Mesenchymal stem cell (in vitro differentiated cells and primary cell): ENCODE measurements at regions not wholly inside any gene's neighbourhood (a gene's known extent, or its start where the extent isn't known, plus 50 kb on each side); places are given as distances from the start of the nearest gene placed in this dataset.

Experiments
- DNase-seq: peaks from one replicate; pipeline ENCODE4 v3.0.0-alpha.2; 2013
- H2AFZ ChIP-seq: one replicate; pipeline ENCODE4 v1.6.1; 2013; ENCODE audit warnings: low read depth, mild to moderate bottlenecking, control low read depth, inconsistent platforms, low read length, moderate library complexity
- H2AK5ac ChIP-seq: 2 replicates; pipeline ENCODE4 v1.6.1; 2013; ENCODE audit warnings: low read length, moderate library complexity, mild to moderate bottlenecking, inconsistent platforms; ENCODE audit not compliant: severe bottlenecking
- H2BK120ac ChIP-seq: one replicate; pipeline ENCODE4 v1.6.1; 2013; ENCODE audit warnings: low read depth, mild to moderate bottlenecking, inconsistent platforms, low read length, moderate library complexity
- H2BK12ac ChIP-seq, 2 experiments: one replicate each; pipeline ENCODE4 v1.6.1; 2013; ENCODE audit warnings: inconsistent platforms in 2 of 2, low read length in 2 of 2, mild to moderate bottlenecking in 2 of 2, moderate library complexity in 2 of 2, control low read depth in 1 of 2
- H2BK15ac ChIP-seq: one replicate; pipeline ENCODE4 v1.6.1; 2013; ENCODE audit warnings: mild to moderate bottlenecking, low read depth, inconsistent platforms; ENCODE audit not compliant: poor library complexity, severe bottlenecking
- H2BK5ac ChIP-seq: 2 replicates; pipeline ENCODE4 v1.6.1; 2013; ENCODE audit warnings: low read depth, mild to moderate bottlenecking, low read length, control low read depth, inconsistent platforms; ENCODE audit not compliant: poor library complexity, severe bottlenecking
- H3K14ac ChIP-seq, 2 experiments: one replicate each; pipeline ENCODE4 v1.6.1; 2013; ENCODE audit warnings: inconsistent platforms in 2 of 2, low read length in 2 of 2, control low read depth in 1 of 2, mild to moderate bottlenecking in 1 of 2, moderate library complexity in 1 of 2
- H3K18ac ChIP-seq, 2 experiments: one replicate each; pipeline ENCODE4 v1.6.1; 2013; ENCODE audit warnings: inconsistent platforms in 2 of 2, low read length in 2 of 2, control low read depth in 1 of 2, low read depth in 1 of 2, mild to moderate bottlenecking in 1 of 2
- H3K23ac ChIP-seq, 2 experiments: one replicate each; pipeline ENCODE4 v1.6.1; 2013; ENCODE audit warnings: inconsistent platforms in 2 of 2, low read length in 2 of 2, mild to moderate bottlenecking in 2 of 2, moderate library complexity in 2 of 2, control low read depth in 1 of 2
- H3K27ac ChIP-seq: 2 replicates; pipeline ENCODE4 v1.5.1; 2013; ENCODE audit warnings: mild to moderate bottlenecking, moderate library complexity, low read length, control low read depth, inconsistent platforms; ENCODE audit not compliant: poor library complexity, severe bottlenecking
- H3K27me3 ChIP-seq, 2 experiments: 2 replicates each; pipeline versions ENCODE4 v1.6.1 to v1.7.0; 2013; ENCODE audit warnings: low read length in 2 of 2, mild to moderate bottlenecking in 2 of 2, moderate library complexity in 2 of 2, control low read depth in 1 of 2, inconsistent platforms in 1 of 2; ENCODE audit not compliant: control insufficient read depth in 1 of 2, insufficient read depth in 1 of 2
- H3K36me3 ChIP-seq, 2 experiments: 2 replicates each; pipeline versions ENCODE4 v1.6.1 to v1.7.0; 2013; ENCODE audit warnings: low read length in 2 of 2, control low read depth in 1 of 2, inconsistent platforms in 1 of 2, low read depth in 1 of 2, mild to moderate bottlenecking in 1 of 2; ENCODE audit not compliant: insufficient read depth in 2 of 2, control insufficient read depth in 1 of 2
- H3K4ac ChIP-seq, 2 experiments: one replicate each; pipeline ENCODE4 v1.6.1; 2013; ENCODE audit warnings: inconsistent platforms in 2 of 2, low read length in 2 of 2, mild to moderate bottlenecking in 2 of 2, moderate library complexity in 2 of 2, control low read depth in 1 of 2, low read depth in 1 of 2
- H3K4me1 ChIP-seq: 2 replicates; pipeline ENCODE4 v1.6.1; 2013; ENCODE audit warnings: low read depth, low read length, control low read depth; ENCODE audit not compliant: control insufficient read depth, insufficient read depth
- H3K4me2 ChIP-seq: 2 replicates; pipeline ENCODE4 v1.6.1; 2013; ENCODE audit warnings: low read length, mild to moderate bottlenecking, inconsistent platforms; ENCODE audit not compliant: poor library complexity, severe bottlenecking
- H3K4me3 ChIP-seq, 2 experiments: 2 replicates each; pipeline versions ENCODE4 v1.5.1 to v1.7.0; 2013; ENCODE audit warnings: low read length in 2 of 2, mild to moderate bottlenecking in 2 of 2, control low read depth in 1 of 2, low read depth in 1 of 2; ENCODE audit not compliant: insufficient read depth in 1 of 2
- H3K79me1 ChIP-seq: replicated peaks from 2 replicates; pipeline ENCODE4 v1.6.1; 2013; ENCODE audit warnings: mild to moderate bottlenecking, control low read depth, low read length, inconsistent platforms; ENCODE audit not compliant: poor library complexity, severe bottlenecking
- H3K9ac ChIP-seq: 2 replicates; pipeline ENCODE4 v1.7.0; 2013; ENCODE audit warnings: mild to moderate bottlenecking, low read length, moderate library complexity
- H3K9me3 ChIP-seq: 2 replicates; pipeline ENCODE4 v1.7.0; 2013; ENCODE audit warnings: mild to moderate bottlenecking, low read length; ENCODE audit not compliant: control insufficient read depth
- H4K8ac ChIP-seq: one replicate; pipeline ENCODE4 v1.6.1; 2013; ENCODE audit warnings: inconsistent platforms, mild to moderate bottlenecking, low read length, moderate library complexity
- H4K91ac ChIP-seq: one replicate; pipeline ENCODE4 v1.6.1; 2013; ENCODE audit warnings: mild to moderate bottlenecking, low read length, inconsistent platforms
- WGBS: methylation state at CpG from one replicate; pipeline ENCODE4 v1.1.7; 2013; ENCODE audit warnings: mixed read lengths; 5-methylcytosine and 5-hydroxymethylcytosine counted together

GRCh38 chr12:113633678-113634332, 162.1 kb upstream of the LHX5 start:
- Histone ChIP-seq H3K14ac (no peak overlapping the region), H3K9me3 (peaks cover 21% of the 10 kb centered on the region), H2AFZ (no peak overlapping the region), H3K36me3 (no peaks in the 10 kb centered on the region), H3K4me2 (no peak overlapping the region), H2BK5ac (no peak overlapping the region), H3K4me3 (no peak overlapping the region), H2AK5ac (no peak overlapping the region), H3K4me1 (peaks cover 2% of the 10 kb centered on the region), H3K79me1 (no peaks in the 10 kb centered on the region), H4K8ac (no peak overlapping the region), H4K91ac (no peak overlapping the region), H2BK12ac (no peak overlapping the region), H3K23ac (no peak overlapping the region), H3K18ac (no peak overlapping the region), H3K27ac (no peak overlapping the region), H3K27me3 (peaks cover 17 to 26% of the 10 kb centered on the region in 2 experiments), H2BK15ac (no peak overlapping the region), H2BK120ac (no peak overlapping the region), H3K9ac (no peak overlapping the region), H3K4ac (no peak overlapping the region)
- DNase-seq: no peak

DNA sequence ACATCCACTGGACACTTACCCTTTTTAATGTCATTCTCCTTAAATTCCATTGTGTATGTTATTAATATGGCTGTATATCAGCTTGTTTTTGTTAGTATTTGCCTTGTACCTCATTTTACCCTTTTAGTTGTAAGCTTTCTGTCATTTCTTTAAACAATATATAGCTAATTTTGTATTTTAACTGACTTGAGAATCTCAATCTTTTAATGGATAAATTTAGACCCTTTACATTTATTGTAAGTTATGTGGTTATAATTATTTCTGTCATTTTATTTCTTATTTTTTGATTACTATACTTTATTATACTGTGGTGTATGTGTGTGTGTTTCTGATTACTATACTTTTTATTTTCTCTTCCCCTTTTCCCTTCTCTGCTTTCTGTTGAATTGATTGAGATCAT, 159.0 kb upstream of the LHX5 start:
- no peak overlapping the region for H3K23ac ChIP-seq
- H3K18ac ChIP-seq: no peak overlapping the region
- no peak overlapping the region for H3K4ac ChIP-seq
- H4K8ac ChIP-seq: no peak overlapping the region
- no peak overlapping the region for H2BK15ac ChIP-seq
- no peaks in the 10 kb centered on the region for H3K79me1 ChIP-seq
- H2BK5ac ChIP-seq: no peak overlapping the region
- H2AK5ac ChIP-seq: no peak overlapping the region
- H3K4me1 ChIP-seq: no peaks in the 10 kb centered on the region
- no peak overlapping the region for H3K27ac ChIP-seq
- H2BK12ac ChIP-seq: no peak overlapping the region
- no peak overlapping the region for H3K9ac ChIP-seq
- no peaks in the 10 kb centered on the region for H3K36me3 ChIP-seq
- H3K9me3 ChIP-seq: peaks cover 32% of the 10 kb centered on the region
- H2AFZ ChIP-seq: no peak overlapping the region
- peaks cover 0 to 6% of the 10 kb centered on the region in 2 experiments for H3K27me3 ChIP-seq
- no peak overlapping the region for H3K14ac ChIP-seq
- no peak overlapping the region for H3K4me2 ChIP-seq
- no peak overlapping the region for H3K4me3 ChIP-seq
- H4K91ac ChIP-seq: no peak overlapping the region
- no peak for DNase-seq
- H2BK120ac ChIP-seq: no peak overlapping the region

DNA sequence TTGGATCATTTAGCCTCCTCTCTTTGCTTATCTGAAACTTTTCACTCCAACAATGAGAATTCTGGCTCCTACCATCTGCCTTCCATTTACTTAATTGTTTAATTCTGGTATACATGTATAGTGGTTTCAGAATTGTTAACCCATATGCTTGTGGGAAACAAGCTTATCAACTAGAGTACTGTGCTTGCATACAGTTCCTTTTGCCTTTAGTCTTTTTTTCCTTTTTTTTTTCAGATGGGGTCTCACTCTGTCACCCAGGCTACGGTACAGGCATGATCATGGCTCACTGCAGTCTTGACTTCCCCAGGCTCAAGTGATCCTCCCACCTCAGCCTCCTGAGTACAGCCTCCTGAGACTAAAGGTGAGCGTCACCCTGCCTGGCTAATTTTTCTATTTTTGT, 153.8 kb upstream of the LHX5 start:
- H3K27ac ChIP-seq: no peak overlapping the region
- H3K79me1 ChIP-seq: no peaks in the 10 kb centered on the region
- H2BK5ac ChIP-seq: no peak overlapping the region
- WGBS: 60% methylated on average over 2 of the region's 2 CpGs
- H2BK15ac ChIP-seq: no peak overlapping the region
- H3K14ac ChIP-seq: no peak overlapping the region
- no peak overlapping the region for H3K9ac ChIP-seq
- H3K18ac ChIP-seq: no peak overlapping the region
- peaks cover 32% of the 10 kb centered on the region for H3K9me3 ChIP-seq
- no peaks in the 10 kb centered on the region for H3K4me1 ChIP-seq
- no peak overlapping the region for H2BK12ac ChIP-seq
- no peak overlapping the region for H2AK5ac ChIP-seq
- DNase-seq: no peak
- no peak overlapping the region for H4K91ac ChIP-seq
- H3K27me3 ChIP-seq: peaks cover 0 to 2% of the 10 kb centered on the region in 2 experiments
- H3K4ac ChIP-seq: no peak overlapping the region
- H3K4me2 ChIP-seq: no peak overlapping the region
- no peak overlapping the region for H2BK120ac ChIP-seq
- no peak overlapping the region for H3K23ac ChIP-seq
- no peak overlapping the region for H3K4me3 ChIP-seq
- no peak overlapping the region for H4K8ac ChIP-seq
- no peak overlapping the region for H2AFZ ChIP-seq
- H3K36me3 ChIP-seq: no peaks in the 10 kb centered on the region

GRCh38 chr12:113622410-113622809, 150.7 kb upstream of the LHX5 start:
- Histone ChIP-seq H3K18ac (no peak overlapping the region), H3K23ac (no peak overlapping the region)

More at GRCh38 chr12:113622410-113622809, 150.7 kb upstream of the LHX5 start:
- no peak overlapping the region for H2BK12ac ChIP-seq
- 58% methylated on average over 10 of the region's 10 CpGs for WGBS
- H3K79me1 ChIP-seq: no peaks in the 10 kb centered on the region
- H3K27me3 ChIP-seq: no peaks in the 10 kb centered on the region
- H2BK15ac ChIP-seq: no peak overlapping the region
- H3K4me3 ChIP-seq: no peak overlapping the region
- H4K8ac ChIP-seq: no peak overlapping the region
- H3K4ac ChIP-seq: no peak overlapping the region
- H3K27ac ChIP-seq: no peak overlapping the region
- H2BK5ac ChIP-seq: no peak overlapping the region
- H2BK120ac ChIP-seq: no peak overlapping the region
- H3K4me1 ChIP-seq: no peaks in the 10 kb centered on the region
- DNase-seq: no peak
- no peak overlapping the region for H2AFZ ChIP-seq
- no peak overlapping the region for H4K91ac ChIP-seq
- no peak overlapping the region for H2AK5ac ChIP-seq
- H3K9me3 ChIP-seq: peaks cover 6% of the 10 kb centered on the region
- H3K14ac ChIP-seq: no peak overlapping the region
- H3K36me3 ChIP-seq: no peaks in the 10 kb centered on the region
- no peak overlapping the region for H3K9ac ChIP-seq
- H3K4me2 ChIP-seq: no peak overlapping the region
